ENCODE measurements at regions not wholly inside any gene's neighbourhood (a gene's known extent, or its start where the extent isn't known, plus 50 kb on each side); places are given as distances from the start of the nearest gene placed in this dataset.

- Histone ChIP-seq H3K27me3 (no peaks in the 10 kb centered on the region), H3K9me3 (no peaks in the 10 kb centered on the region), H4K20me1 (no peaks in the 10 kb centered on the region), H3K4me2 (no peak overlapping the region), H3K27ac (no peak overlapping the region), H3K9ac (no peak overlapping the region), H3K4me1 (peaks cover 25% of the 10 kb centered on the region), H3K36me3 (no peaks in the 10 kb centered on the region), H3K4me3 (no peak overlapping the region)
- no peak for TF ChIP-seq Cebpa-rat (IDR thresholded peaks at IDR 0.05)
Measured at GRCh38 chr14:104274806-104275205, 136.4 kb downstream of the KIF26A start.

DNA sequence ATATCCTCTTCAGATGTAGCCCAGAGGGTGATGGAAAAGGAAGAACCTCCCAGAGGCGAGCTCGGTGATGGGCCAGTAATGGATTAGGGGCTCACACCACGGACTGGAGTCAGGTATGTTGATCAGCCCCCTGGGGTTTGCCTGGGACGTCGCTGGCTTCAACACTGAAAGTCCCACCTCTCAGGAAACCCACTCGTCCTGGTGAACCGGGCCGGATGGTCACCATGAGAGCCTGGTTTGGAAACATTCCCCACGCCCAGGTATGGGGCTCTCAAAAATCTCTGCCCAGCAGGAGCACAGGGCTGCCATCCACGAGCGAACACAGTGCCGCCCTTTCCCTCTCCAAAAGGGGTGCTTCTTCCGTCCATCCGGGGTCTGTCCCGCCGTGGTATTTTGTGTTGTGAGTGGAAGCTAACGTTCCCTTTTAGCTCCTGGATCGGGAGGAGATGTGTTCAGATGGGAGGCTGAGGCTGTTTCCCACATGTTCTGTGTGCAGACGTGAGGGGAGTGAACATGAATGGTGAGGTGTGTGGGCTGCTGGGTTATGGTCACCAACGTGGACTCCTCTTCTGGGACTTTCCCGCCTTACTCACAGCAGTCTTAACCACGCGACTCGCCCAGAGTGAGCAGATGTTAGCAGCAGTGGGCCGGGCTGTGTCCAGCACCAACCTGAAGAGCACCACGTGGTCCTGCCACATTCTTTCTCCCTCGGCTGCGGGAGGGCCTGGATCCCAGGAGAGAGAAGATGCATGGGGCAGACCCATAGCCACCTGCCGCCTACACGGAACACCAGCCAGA lies 139.2 kb downstream of the KIF26A start:
- Histone ChIP-seq H3K4me3 (no peak overlapping the region), H3K36me3 (no peaks in the 10 kb centered on the region), H3K4me1 (peaks cover 47% of the 10 kb centered on the region), H3K9ac (no peak overlapping the region), H3K9me3 (no peaks in the 10 kb centered on the region), H3K27ac (no peak overlapping the region), H3K4me2 (peak overlapping the region; percentile 61), H4K20me1 (no peaks in the 10 kb centered on the region), H3K27me3 (no peaks in the 10 kb centered on the region)
- TF ChIP-seq Cebpa-rat (IDR thresholded peaks at IDR 0.05), result no peak

GRCh38 chr14:104278214-104278534 lies 139.8 kb downstream of the KIF26A start:
- H3K9ac ChIP-seq, result no peak overlapping the region
- H4K20me1 ChIP-seq, result no peaks in the 10 kb centered on the region

DNA sequence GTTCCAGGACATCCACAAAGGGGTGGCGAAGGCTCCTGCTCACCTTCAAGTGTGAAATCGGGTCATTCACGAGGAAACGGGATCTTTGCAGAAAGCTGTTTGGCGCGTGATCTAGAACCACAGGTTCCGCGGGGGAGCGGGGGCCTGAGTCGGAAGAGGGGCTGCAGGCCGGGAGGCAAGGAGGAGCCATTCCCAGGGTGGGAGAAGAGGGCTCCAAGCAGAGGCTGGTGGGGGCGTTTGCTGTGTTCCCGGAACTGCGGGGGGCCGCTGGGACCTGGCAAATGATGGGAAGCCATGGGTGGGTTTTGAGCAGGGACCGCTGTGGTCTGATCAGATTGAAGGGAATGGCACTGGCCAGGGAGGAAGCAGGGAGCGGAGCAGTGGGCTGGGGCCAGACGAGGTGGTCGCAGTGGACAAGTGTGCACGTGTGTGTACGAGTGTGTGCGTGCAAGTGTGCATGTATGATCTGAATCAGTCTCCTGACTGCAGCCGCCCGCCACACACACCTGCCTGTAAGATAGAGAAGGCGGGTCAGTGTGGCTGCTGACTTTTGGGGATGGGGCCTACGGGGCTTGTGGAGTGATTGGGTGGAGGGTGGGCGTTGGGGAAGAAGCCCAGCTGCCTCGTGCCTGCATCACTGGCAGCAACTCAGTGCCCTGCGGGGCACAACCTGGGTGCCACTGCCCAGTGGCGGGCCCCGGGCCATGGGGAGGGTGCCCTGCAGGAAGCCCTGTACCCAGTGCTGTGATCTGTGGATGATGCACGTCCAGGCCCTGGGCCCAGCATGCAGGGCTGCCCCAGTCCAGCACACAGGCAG lies 141.9 kb downstream of the KIF26A start:
- H3K4me3 ChIP-seq, result no peak overlapping the region
- peak overlapping the region; percentile 86 for H3K4me2 ChIP-seq
- H3K27me3 ChIP-seq, result no peaks in the 10 kb centered on the region
- peak overlapping the region; percentile 76; the same call in 1 of the 2 replicates for H3K27ac ChIP-seq
- H3K36me3 ChIP-seq, result no peaks in the 10 kb centered on the region
- H3K9me3 ChIP-seq, result no peaks in the 10 kb centered on the region
- no peak for TF ChIP-seq Cebpa-rat (IDR thresholded peaks at IDR 0.05)
- H3K4me1 ChIP-seq, result peaks cover 47% of the 10 kb centered on the region
- H4K20me1 ChIP-seq, result no peaks in the 10 kb centered on the region
- no peak overlapping the region for H3K9ac ChIP-seq

More at GRCh38 chr14:104278214-104278534, 139.8 kb downstream of the KIF26A start:
- H3K27me3 ChIP-seq, result no peaks in the 10 kb centered on the region
- no peak overlapping the region for H3K27ac ChIP-seq
- no peak for TF ChIP-seq Cebpa-rat (IDR thresholded peaks at IDR 0.05)
- H3K9me3 ChIP-seq, result no peaks in the 10 kb centered on the region
- H3K4me3 ChIP-seq, result no peak overlapping the region
- no peaks in the 10 kb centered on the region for H3K36me3 ChIP-seq
- no peak overlapping the region for H3K4me2 ChIP-seq
- peaks cover 48% of the 10 kb centered on the region for H3K4me1 ChIP-seq

- Histone ChIP-seq H3K9ac (peak overlapping the region; percentile 59; the same call in 1 of the 2 replicates), H4K20me1 (no peaks in the 10 kb centered on the region), H3K27ac (peak overlapping the region; percentile 76), H3K4me1 (peaks cover 40% of the 10 kb centered on the region), H3K4me3 (no peak overlapping the region), H3K36me3 (no peaks in the 10 kb centered on the region), H3K27me3 (no peaks in the 10 kb centered on the region), H3K9me3 (no peaks in the 10 kb centered on the region), H3K4me2 (peak overlapping the region; percentile 86)
- TF ChIP-seq Cebpa-rat (IDR thresholded peaks at IDR 0.05), result no peak
Measured at GRCh38 chr14:104280902-104281767, 142.7 kb downstream of the KIF26A start.

GRCh38 chr14:104281768-104282301 lies 143.4 kb downstream of the KIF26A start:
- TF ChIP-seq Cebpa-rat (IDR thresholded peaks at IDR 0.05), result no peak
- no peaks in the 10 kb centered on the region for H4K20me1 ChIP-seq
- H3K27ac ChIP-seq, result peak overlapping the region; percentile 76
- no peaks in the 10 kb centered on the region for H3K27me3 ChIP-seq
- H3K9me3 ChIP-seq, result no peaks in the 10 kb centered on the region
- H3K4me2 ChIP-seq, result peak overlapping the region; percentile 86
- H3K36me3 ChIP-seq, result no peaks in the 10 kb centered on the region
- H3K4me1 ChIP-seq, result peaks cover 35% of the 10 kb centered on the region
- no peak overlapping the region for H3K4me3 ChIP-seq
- H3K9ac ChIP-seq, result peak overlapping the region; percentile 59; the same call in 1 of the 2 replicates

DNA sequence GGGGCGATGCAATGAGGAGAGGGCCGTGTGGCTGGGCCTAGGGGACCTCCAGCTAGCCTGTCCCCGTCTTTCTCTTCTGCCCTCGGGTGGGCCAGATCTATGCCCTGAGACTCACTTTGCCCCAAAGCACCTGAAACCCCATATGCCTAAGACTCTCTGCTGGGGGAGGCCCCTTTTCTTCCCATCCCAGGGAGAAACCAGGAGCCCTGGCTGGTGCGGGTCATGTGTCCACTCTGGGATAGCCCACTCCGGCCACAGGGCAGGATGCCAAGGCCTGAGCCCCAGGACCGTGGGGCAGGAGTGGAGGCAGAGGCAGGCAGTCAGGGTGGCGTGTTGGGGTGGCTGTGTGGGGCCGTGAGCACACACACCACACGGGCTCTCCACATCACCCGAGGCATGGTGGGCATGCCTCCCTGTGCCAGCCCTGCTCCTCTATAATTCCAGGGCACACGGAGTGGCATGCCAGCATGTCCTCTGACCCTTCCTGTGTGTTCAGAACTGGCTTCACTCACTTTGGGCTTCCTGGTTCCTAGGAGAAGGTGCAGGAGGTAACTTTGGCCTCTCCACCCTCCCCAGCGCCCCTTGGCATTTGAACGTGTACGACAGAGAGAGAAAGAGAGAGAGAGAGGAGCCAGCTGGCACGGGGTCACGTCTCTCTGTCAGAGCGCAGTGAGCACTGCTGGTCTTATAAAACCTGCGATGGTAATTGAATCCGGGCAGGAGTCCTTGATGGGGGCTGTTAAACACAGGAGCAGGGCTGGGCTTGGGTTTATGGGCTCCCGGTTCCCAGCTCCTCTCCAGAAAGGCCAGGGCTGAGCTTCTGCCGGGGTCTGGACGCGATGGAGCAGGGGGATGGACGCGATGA lies 144.2 kb downstream of the KIF26A start:
- Histone ChIP-seq H3K4me1 (peaks cover 27% of the 10 kb centered on the region), H4K20me1 (no peaks in the 10 kb centered on the region), H3K27ac (peak overlapping the region; percentile 76), H3K27me3 (no peaks in the 10 kb centered on the region), H3K4me3 (no peak overlapping the region), H3K9me3 (no peaks in the 10 kb centered on the region), H3K9ac (no peak overlapping the region), H3K4me2 (peak overlapping the region; percentile 86), H3K36me3 (no peaks in the 10 kb centered on the region)
- no peak for TF ChIP-seq Cebpa-rat (IDR thresholded peaks at IDR 0.05)

- H4K20me1 ChIP-seq, result no peaks in the 10 kb centered on the region
Measured at GRCh38 chr14:104283197-104284106, 145.1 kb downstream of the KIF26A start.

More at GRCh38 chr14:104283197-104284106, 145.1 kb downstream of the KIF26A start:
- no peak overlapping the region for H3K9ac ChIP-seq
- H3K27me3 ChIP-seq, result no peaks in the 10 kb centered on the region
- peaks cover 23% of the 10 kb centered on the region for H3K4me1 ChIP-seq
- no peak for TF ChIP-seq Cebpa-rat (IDR thresholded peaks at IDR 0.05)
- H3K9me3 ChIP-seq, result no peaks in the 10 kb centered on the region
- no peak overlapping the region for H3K4me2 ChIP-seq
- no peak overlapping the region for H3K4me3 ChIP-seq
- no peak overlapping the region for H3K27ac ChIP-seq
- no peaks in the 10 kb centered on the region for H3K36me3 ChIP-seq
